HG02588 (cell line): ENCODE measurements at regions not wholly inside any gene's neighbourhood (a gene's known extent, or its start where the extent isn't known, plus 50 kb on each side); places are given as distances from the start of the nearest gene placed in this dataset.

ENCODE experiments used
- ATAC-seq: cut with Tn5 transposase; IDR thresholded peaks from one replicate; pipeline ENCODE4 v1.9.1; 2021; ENCODE audit warnings: mild to moderate bottlenecking, moderate library complexity; ENCODE audit not compliant: unreplicated experiment

- ATAC-seq = no peak
Measured at GRCh38 chr18:39406941-39407340, 1841.3 kb upstream of the CELF4 start.

- ATAC-seq = no peak
Measured at GRCh38 chr18:39403121-39403520, 1837.5 kb upstream of the CELF4 start.

- no peak for ATAC-seq
Measured at GRCh38 chr18:39399662-39400061, 1834.1 kb upstream of the CELF4 start.

GRCh38 chr18:39396168-39396567, 1830.6 kb upstream of the CELF4 start:
- ATAC-seq = no peak

GRCh38 chr18:39389800-39390379, 1824.3 kb upstream of the CELF4 start:
- no peak for ATAC-seq

- no peak for ATAC-seq
Measured at GRCh38 chr18:39380866-39381265, 1815.3 kb upstream of the CELF4 start.

GRCh38 chr18:39380186-39380725, 1814.7 kb upstream of the CELF4 start:
- no peak for ATAC-seq

- no peak for ATAC-seq
Measured at GRCh38 chr18:39375066-39375465, 1809.5 kb upstream of the CELF4 start.

- ATAC-seq = no peak
Measured at GRCh38 chr18:39371996-39372395, 1806.4 kb upstream of the CELF4 start.

GRCh38 chr18:39366656-39367055, 1801.1 kb upstream of the CELF4 start:
- no peak for ATAC-seq

GRCh38 chr18:39365836-39366485, 1800.4 kb upstream of the CELF4 start:
- ATAC-seq = no peak

- no peak for ATAC-seq
Measured at GRCh38 chr18:39360072-39360471, 1794.5 kb upstream of the CELF4 start.

GRCh38 chr18:39359636-39360035, 1794.0 kb upstream of the CELF4 start:
- ATAC-seq = no peak

GRCh38 chr18:39350945-39351344, 1785.3 kb upstream of the CELF4 start:
- ATAC-seq = no peak

GRCh38 chr18:39349801-39350200, 1784.2 kb upstream of the CELF4 start:
- no peak for ATAC-seq

- no peak for ATAC-seq
Measured at GRCh38 chr18:39348757-39349156, 1783.2 kb upstream of the CELF4 start.

GRCh38 chr18:39347701-39348100, 1782.1 kb upstream of the CELF4 start:
- no peak for ATAC-seq

GRCh38 chr18:39346916-39347315, 1781.3 kb upstream of the CELF4 start:
- ATAC-seq = no peak

- ATAC-seq = no peak
Measured at GRCh38 chr18:39345321-39345720, 1779.7 kb upstream of the CELF4 start.

- no peak for ATAC-seq
Measured at GRCh38 chr18:39344487-39344886, 1778.9 kb upstream of the CELF4 start.

- no peak for ATAC-seq
Measured at GRCh38 chr18:39341129-39341528, 1775.5 kb upstream of the CELF4 start.

GRCh38 chr18:39340418-39340817, 1774.8 kb upstream of the CELF4 start:
- no peak for ATAC-seq
